Stomach (tissue), 4 donors: ENCODE measurements at regions not wholly inside any gene's neighbourhood (a gene's known extent, or its start where the extent isn't known, plus 50 kb on each side); places are given as distances from the start of the nearest gene placed in this dataset.

ENCODE experiments used
- POLR2A ChIP-seq, 4 donors: fragments of 450-650 bp; IDR thresholded peaks; one replicate each; pipeline ENCODE4 v1.6.1; 2016; ENCODE audit warnings: antibody characterized with exemption in 4 of 4, control low read depth in 2 of 4, mild to moderate bottlenecking in 1 of 4, moderate library complexity in 1 of 4
- POLR2AphosphoS5 ChIP-seq, 3 donors: sonication (generic); formaldehyde crosslinking; IDR thresholded peaks; one replicate each; pipeline ENCODE4 v1.6.1; 2016; ENCODE audit warnings: antibody characterized with exemption in 3 of 3
- TF ChIP-seq, protein P1 (sequence below), 7 experiments: fragments of 450-650 bp in 4 of 7; fragments of 200-600 bp in 3 of 7; sonication (generic) in 3 of 7; IDR thresholded peaks; one replicate each; pipeline ENCODE4 v1.5.1; 2016 to 2019; ENCODE audit warnings: antibody characterized with exemption in 7 of 7, control low read depth in 2 of 7, mild to moderate bottlenecking in 1 of 7

DNA sequence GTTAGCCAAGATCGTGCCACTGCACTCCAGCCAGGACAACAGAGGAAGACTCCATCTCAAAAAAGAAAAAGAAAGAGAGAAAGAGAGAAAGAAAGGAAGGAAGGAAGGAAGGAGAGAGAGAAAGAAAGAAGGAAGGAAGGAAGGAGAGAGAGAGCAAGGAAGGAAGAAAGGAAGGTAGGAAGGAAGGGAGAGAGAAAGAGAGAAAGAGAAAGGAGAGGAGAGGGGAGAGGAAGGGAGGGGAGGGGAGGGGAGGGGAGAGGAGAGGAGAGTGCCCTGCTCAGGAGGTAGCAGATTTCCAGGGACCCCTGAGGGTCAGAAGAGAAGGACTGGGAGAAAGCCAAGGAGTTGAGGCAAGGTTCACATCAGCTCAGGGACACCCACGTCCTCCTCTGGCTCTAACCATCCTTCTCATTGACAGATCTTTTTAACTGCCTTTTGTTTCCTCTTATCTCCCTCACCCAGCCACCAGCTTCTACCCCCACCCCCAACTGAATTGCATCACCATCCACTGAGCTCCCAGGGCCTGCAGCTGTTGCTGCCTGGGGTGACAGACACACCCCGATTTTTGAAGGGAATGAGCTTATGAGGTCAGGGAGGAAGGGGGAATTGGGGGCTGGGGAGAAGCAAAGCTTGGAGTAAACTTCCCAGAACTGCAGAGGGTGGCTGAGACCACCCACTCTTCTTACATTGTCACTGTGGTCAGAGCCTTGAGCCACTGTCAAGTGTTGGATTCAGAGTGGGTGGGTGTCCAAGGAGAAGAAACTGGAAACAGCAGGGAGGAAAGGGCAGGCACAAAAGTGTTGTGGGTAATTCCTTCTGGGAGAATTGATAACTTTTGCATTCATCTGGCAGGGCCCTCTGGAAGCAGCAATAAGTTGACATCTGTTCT is 91.6 kb downstream of the GLUL start:
- TF ChIP-seq, protein P1, sequence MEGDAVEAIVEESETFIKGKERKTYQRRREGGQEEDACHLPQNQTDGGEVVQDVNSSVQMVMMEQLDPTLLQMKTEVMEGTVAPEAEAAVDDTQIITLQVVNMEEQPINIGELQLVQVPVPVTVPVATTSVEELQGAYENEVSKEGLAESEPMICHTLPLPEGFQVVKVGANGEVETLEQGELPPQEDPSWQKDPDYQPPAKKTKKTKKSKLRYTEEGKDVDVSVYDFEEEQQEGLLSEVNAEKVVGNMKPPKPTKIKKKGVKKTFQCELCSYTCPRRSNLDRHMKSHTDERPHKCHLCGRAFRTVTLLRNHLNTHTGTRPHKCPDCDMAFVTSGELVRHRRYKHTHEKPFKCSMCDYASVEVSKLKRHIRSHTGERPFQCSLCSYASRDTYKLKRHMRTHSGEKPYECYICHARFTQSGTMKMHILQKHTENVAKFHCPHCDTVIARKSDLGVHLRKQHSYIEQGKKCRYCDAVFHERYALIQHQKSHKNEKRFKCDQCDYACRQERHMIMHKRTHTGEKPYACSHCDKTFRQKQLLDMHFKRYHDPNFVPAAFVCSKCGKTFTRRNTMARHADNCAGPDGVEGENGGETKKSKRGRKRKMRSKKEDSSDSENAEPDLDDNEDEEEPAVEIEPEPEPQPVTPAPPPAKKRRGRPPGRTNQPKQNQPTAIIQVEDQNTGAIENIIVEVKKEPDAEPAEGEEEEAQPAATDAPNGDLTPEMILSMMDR (IDR thresholded peaks at IDR 0.05), result no peak
- TF ChIP-seq POLR2A (IDR thresholded peaks at IDR 0.05) (no peak), POLR2AphosphoS5 (IDR thresholded peaks at IDR 0.05) (no peak)
